Muscle layer of duodenum (tissue), 2 donors: ENCODE measurements at regions not wholly inside any gene's neighbourhood (a gene's known extent, or its start where the extent isn't known, plus 50 kb on each side); places are given as distances from the start of the nearest gene placed in this dataset.

Experiments used
- H3K27ac ChIP-seq: one replicate; pipeline ENCODE4 v1.7.0; 2013; ENCODE audit warnings: mild to moderate bottlenecking, low read length
- H3K27me3 ChIP-seq: one replicate; pipeline ENCODE4 v1.7.0; 2013; ENCODE audit warnings: low read depth, mild to moderate bottlenecking, control low read depth, low read length
- H3K36me3 ChIP-seq, 2 donors: one replicate each; pipeline ENCODE4 v1.7.0; 2013; ENCODE audit warnings: low read length in 2 of 2, control low read depth in 1 of 2, mild to moderate bottlenecking in 1 of 2; ENCODE audit not compliant: insufficient read depth in 2 of 2, control insufficient read depth in 1 of 2
- H3K4me1 ChIP-seq, 2 donors: one replicate each; pipeline ENCODE4 v1.7.0; 2013; ENCODE audit warnings: low read length in 2 of 2, mild to moderate bottlenecking in 2 of 2, control low read depth in 1 of 2, moderate library complexity in 1 of 2; ENCODE audit not compliant: insufficient read depth in 2 of 2, control insufficient read depth in 1 of 2
- H3K4me3 ChIP-seq, 2 donors: one replicate each; pipeline ENCODE4 v1.7.0; 2013; ENCODE audit warnings: low read length in 2 of 2, low read depth in 1 of 2, mild to moderate bottlenecking in 1 of 2
- H3K9me3 ChIP-seq, 2 donors: one replicate each; pipeline ENCODE4 v1.7.0; 2013; ENCODE audit warnings: low read length in 2 of 2, control low read depth in 1 of 2, mild to moderate bottlenecking in 1 of 2; ENCODE audit not compliant: control insufficient read depth in 1 of 2
- donor health status: healthy.

- H3K27me3 ChIP-seq, result no peaks in the 10 kb centered on the region
- H3K9me3 ChIP-seq, result no peaks in the 10 kb centered on the region
- H3K4me1 ChIP-seq, result no peaks in the 10 kb centered on the region
- H3K27ac ChIP-seq, result no peak overlapping the region
- no peaks in the 10 kb centered on the region for H3K36me3 ChIP-seq
- no peak overlapping the region for H3K4me3 ChIP-seq
Measured at GRCh38 chr6:23435798-23436197, 690.2 kb upstream of the NRSN1 start.

GRCh38 chr6:23441808-23442461 is 684.1 kb upstream of the NRSN1 start:
- Histone ChIP-seq H3K4me3 (no peak overlapping the region), H3K27ac (no peak overlapping the region)

GRCh38 chr6:23445157-23445710 is 680.8 kb upstream of the NRSN1 start:
- peaks cover 0 to 11% of the 10 kb centered on the region in 2 donors for H3K4me1 ChIP-seq
- H3K36me3 ChIP-seq, result no peaks in the 10 kb centered on the region
- H3K9me3 ChIP-seq, result no peaks in the 10 kb centered on the region
- H3K4me3 ChIP-seq, result no peak overlapping the region
- H3K27ac ChIP-seq, result no peak overlapping the region
- no peaks in the 10 kb centered on the region for H3K27me3 ChIP-seq

More at GRCh38 chr6:23441808-23442461, 684.1 kb upstream of the NRSN1 start:
- Histone ChIP-seq H3K36me3 (no peaks in the 10 kb centered on the region), H3K9me3 (no peaks in the 10 kb centered on the region), H3K4me1 (peaks cover 0 to 11% of the 10 kb centered on the region in 2 donors), H3K27me3 (no peaks in the 10 kb centered on the region)

- no peaks in the 10 kb centered on the region for H3K9me3 ChIP-seq
- H3K4me1 ChIP-seq, result peaks cover 0 to 11% of the 10 kb centered on the region in 2 donors
- no peak overlapping the region for H3K27ac ChIP-seq
- no peaks in the 10 kb centered on the region for H3K36me3 ChIP-seq
- no peak overlapping the region for H3K4me3 ChIP-seq
- H3K27me3 ChIP-seq, result no peaks in the 10 kb centered on the region
Measured at GRCh38 chr6:23446469-23446967, 679.5 kb upstream of the NRSN1 start.

GRCh38 chr6:23447731-23448130 is 678.3 kb upstream of the NRSN1 start:
- H3K27ac ChIP-seq, result no peak overlapping the region
- peaks cover 0 to 11% of the 10 kb centered on the region in 2 donors for H3K4me1 ChIP-seq
- no peak overlapping the region for H3K4me3 ChIP-seq
- no peaks in the 10 kb centered on the region for H3K9me3 ChIP-seq
- H3K36me3 ChIP-seq, result no peaks in the 10 kb centered on the region
- no peaks in the 10 kb centered on the region for H3K27me3 ChIP-seq

- no peak overlapping the region for H3K4me3 ChIP-seq
- no peaks in the 10 kb centered on the region for H3K27me3 ChIP-seq
- no peak overlapping the region for H3K27ac ChIP-seq
- no peaks in the 10 kb centered on the region for H3K36me3 ChIP-seq
- no peaks in the 10 kb centered on the region for H3K9me3 ChIP-seq
- H3K4me1 ChIP-seq, result peaks cover 0 to 11% of the 10 kb centered on the region in 2 donors
Measured at GRCh38 chr6:23448281-23448680, 677.7 kb upstream of the NRSN1 start.

- no peak overlapping the region for H3K4me3 ChIP-seq
- H3K4me1 ChIP-seq, result no peaks in the 10 kb centered on the region
- H3K27ac ChIP-seq, result no peak overlapping the region
- no peaks in the 10 kb centered on the region for H3K27me3 ChIP-seq
- no peaks in the 10 kb centered on the region for H3K36me3 ChIP-seq
- no peaks in the 10 kb centered on the region for H3K9me3 ChIP-seq
Measured at GRCh38 chr6:23454080-23454976, 671.7 kb upstream of the NRSN1 start.

- no peaks in the 10 kb centered on the region for H3K4me1 ChIP-seq
- H3K9me3 ChIP-seq, result no peaks in the 10 kb centered on the region
- no peaks in the 10 kb centered on the region for H3K27me3 ChIP-seq
- H3K27ac ChIP-seq, result no peak overlapping the region
- no peaks in the 10 kb centered on the region for H3K36me3 ChIP-seq
- no peak overlapping the region for H3K4me3 ChIP-seq
Measured at GRCh38 chr6:23455754-23456153, 670.3 kb upstream of the NRSN1 start.

GRCh38 chr6:23456396-23456795 is 669.6 kb upstream of the NRSN1 start:
- Histone ChIP-seq H3K27ac (no peak overlapping the region), H3K9me3 (no peaks in the 10 kb centered on the region), H3K4me3 (no peak overlapping the region), H3K36me3 (no peaks in the 10 kb centered on the region), H3K27me3 (no peaks in the 10 kb centered on the region), H3K4me1 (no peaks in the 10 kb centered on the region)

GRCh38 chr6:23457321-23457720 is 668.7 kb upstream of the NRSN1 start:
- no peak overlapping the region for H3K4me3 ChIP-seq
- no peaks in the 10 kb centered on the region for H3K36me3 ChIP-seq
- H3K27me3 ChIP-seq, result no peaks in the 10 kb centered on the region
- no peak overlapping the region for H3K27ac ChIP-seq
- no peaks in the 10 kb centered on the region for H3K4me1 ChIP-seq
- H3K9me3 ChIP-seq, result no peaks in the 10 kb centered on the region

- Histone ChIP-seq H3K27ac (no peak overlapping the region), H3K9me3 (no peaks in the 10 kb centered on the region), H3K36me3 (no peaks in the 10 kb centered on the region), H3K4me3 (no peak overlapping the region), H3K27me3 (no peaks in the 10 kb centered on the region), H3K4me1 (no peaks in the 10 kb centered on the region)
Measured at GRCh38 chr6:23465912-23466311, 660.1 kb upstream of the NRSN1 start.
